ENCODE measurements at regions not wholly inside any gene's neighbourhood (a gene's known extent, or its start where the extent isn't known, plus 50 kb on each side); places are given as distances from the start of the nearest gene placed in this dataset.

DNA sequence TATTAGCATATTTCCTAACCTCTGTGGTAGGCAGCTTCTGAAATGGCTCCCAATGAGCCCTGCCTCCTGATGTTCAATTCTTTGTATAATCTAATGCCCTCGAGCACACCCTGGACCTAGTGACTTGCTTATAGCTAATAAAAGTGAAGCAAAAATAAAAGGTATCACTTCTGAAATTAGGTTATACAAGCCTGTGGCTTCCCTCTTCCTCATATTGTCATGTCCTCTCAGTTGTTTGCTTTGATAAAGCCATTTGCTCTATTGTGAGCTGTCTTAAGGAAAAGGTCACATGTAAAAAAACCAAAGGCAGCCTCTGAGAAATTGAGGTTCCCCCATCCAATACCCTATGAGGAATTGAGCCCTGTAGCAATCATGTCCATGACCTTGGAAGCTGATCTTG is 442.1 kb upstream of the ADGRB3 start:
- Histone ChIP-seq H3K79me1 (ENCODE audit: low read depth, low read length) (no peaks in the 10 kb centered on the region), H2BK15ac (ENCODE audit: low read length) (no peak overlapping the region), H3K36me3 (ENCODE audit: control insufficient read depth in 2 of 4, insufficient read depth in 4 of 4, low read length in 3 of 4) (no peaks in the 10 kb centered on the region; a peak in 1 of 8 replicates), H4K8ac (ENCODE audit: extremely low read depth, insufficient read depth, low read length) (no peak overlapping the region), H3K56ac (replicated peaks; ENCODE audit: insufficient read length, low read depth, low read length) (no peak overlapping the region), H2AK5ac (ENCODE audit: low read depth, low read length) (no peak overlapping the region), H4K5ac (ENCODE audit: insufficient read length, low read depth, low read length) (no peak overlapping the region), H3K79me2 (ENCODE audit: control insufficient read depth in 1 of 2, insufficient read depth in 2 of 2, low read length in 2 of 2) (no peaks in the 10 kb centered on the region), H3K9me3 (ENCODE audit: insufficient read depth in 2 of 2, low read depth in 1 of 2, low read length in 1 of 2) (peaks cover 4 to 9% of the 10 kb centered on the region in 2 experiments; a peak in 2 of 4 replicates), H3K4me3 (ENCODE audit: extremely low read depth in 1 of 4, insufficient read depth in 2 of 4, low read depth in 3 of 4, low read length in 4 of 4) (no peak overlapping the region), H2AFZ (ENCODE audit: low read length) (no peak overlapping the region), H2BK12ac (ENCODE audit: low read depth, low read length) (no peak overlapping the region), H3K4me1 (replicated peaks in 1 of 4; ENCODE audit: control insufficient read depth in 3 of 4, insufficient read depth in 4 of 4, low read length in 3 of 4) (no peaks in the 10 kb centered on the region), H2BK20ac (ENCODE audit: low read length) (no peak overlapping the region), H3K14ac (ENCODE audit: insufficient read length) (no peak overlapping the region), H3K27ac (ENCODE audit: low read depth, low read length) (no peak overlapping the region), H3K4me2 (ENCODE audit: insufficient read depth in 1 of 2, low read depth in 2 of 2, low read length in 2 of 2) (no peak overlapping the region), H3K23me2 (ENCODE audit: low read depth, low read length) (no peaks in the 10 kb centered on the region), H3K27me3 (replicated peaks in 1 of 4; ENCODE audit: control insufficient read depth in 3 of 4, extremely low read depth in 1 of 4, insufficient read depth in 3 of 4, low read length in 3 of 4) (no peaks in the 10 kb centered on the region), H2BK5ac (ENCODE audit: low read depth, low read length) (no peak overlapping the region), H3K4ac (replicated peaks; ENCODE audit: insufficient read length, low read depth, low read length) (no peak overlapping the region), H2BK120ac (replicated peaks; ENCODE audit: low read depth, low read length) (no peak overlapping the region), H4K20me1 (replicated peaks in 1 of 2; ENCODE audit: control insufficient read depth in 1 of 2, insufficient read depth in 2 of 2, low read length in 2 of 2) (no peaks in the 10 kb centered on the region), H3K9ac (replicated peaks in 1 of 4; ENCODE audit: extremely low read depth in 1 of 4, low read depth in 3 of 4, low read length in 3 of 4) (no peak overlapping the region), H4K91ac (replicated peaks; ENCODE audit: insufficient read length, low read length) (no peak overlapping the region), H3K18ac (ENCODE audit: extremely low read depth, low read length) (no peak overlapping the region), H3K23ac (ENCODE audit: insufficient read length) (no peak overlapping the region)
- DNase-seq (ENCODE audit: low read depth in 1 of 2, low spot score in 2 of 2) (no peak), FAIRE-seq (no peak)
- WGBS, 2 experiments (ENCODE audit: extremely low coverage in 1 of 2, insufficient coverage in 1 of 2, insufficient read length in 1 of 2, insufficient replicate concordance in 2 of 2, low coverage in 1 of 2, low lambda C conversion rate in 2 of 2, missing lambda C conversion rate in 1 of 2): 92% methylated on average over 1 of the region's 1 CpG; no CpG with 5 or more reads in 1 of the 2 experiments
- ChIA-PET POLR2A (ENCODE audit: partially characterized antibody) (no interaction called here), CTCF (ENCODE audit: partially characterized antibody) (no interaction called here)
- TF ChIP-seq SP2 (IDR thresholded peaks at IDR 0.05; ENCODE audit: low read length) (no peak), CBX8 (IDR thresholded peaks at IDR 0.05; ENCODE audit: borderline replicate concordance, low read depth, low read length) (no peak), SIRT6 (IDR thresholded peaks at IDR 0.05; ENCODE audit: low read length) (no peak), TBP (IDR thresholded peaks at IDR 0.05; ENCODE audit: low read depth, low read length) (no peak), GTF2F1 (IDR thresholded peaks at IDR 0.05; ENCODE audit: borderline replicate concordance, low read depth, low read length) (no peak), MAFK (IDR thresholded peaks at IDR 0.05; ENCODE audit: low read depth, low read length) (no peak), CREB1 (IDR thresholded peaks at IDR 0.05) (no peak), GABPA (IDR thresholded peaks at IDR 0.05; ENCODE audit: borderline replicate concordance, insufficient read depth, low read length) (no peak), JUN (IDR thresholded peaks at IDR 0.05; ENCODE audit: low read depth, low read length) (no peak), BCL11A (IDR thresholded peaks at IDR 0.05; ENCODE audit: low read depth in 2 of 2, low read length in 2 of 2) (no peak), SAP30 (IDR thresholded peaks at IDR 0.05; ENCODE audit: insufficient read depth, insufficient replicate concordance, low read length) (no peak), SP4 (IDR thresholded peaks at IDR 0.05; ENCODE audit: low read length) (no peak), PHF8 (conservative IDR thresholded peaks at IDR 0.05; ENCODE audit: low read depth, low read length) (no peak), ZNF274 (IDR thresholded peaks at IDR 0.05; ENCODE audit: borderline replicate concordance, extremely low read depth, low read length) (no peak)
- TF ChIP-seq, protein P1, sequence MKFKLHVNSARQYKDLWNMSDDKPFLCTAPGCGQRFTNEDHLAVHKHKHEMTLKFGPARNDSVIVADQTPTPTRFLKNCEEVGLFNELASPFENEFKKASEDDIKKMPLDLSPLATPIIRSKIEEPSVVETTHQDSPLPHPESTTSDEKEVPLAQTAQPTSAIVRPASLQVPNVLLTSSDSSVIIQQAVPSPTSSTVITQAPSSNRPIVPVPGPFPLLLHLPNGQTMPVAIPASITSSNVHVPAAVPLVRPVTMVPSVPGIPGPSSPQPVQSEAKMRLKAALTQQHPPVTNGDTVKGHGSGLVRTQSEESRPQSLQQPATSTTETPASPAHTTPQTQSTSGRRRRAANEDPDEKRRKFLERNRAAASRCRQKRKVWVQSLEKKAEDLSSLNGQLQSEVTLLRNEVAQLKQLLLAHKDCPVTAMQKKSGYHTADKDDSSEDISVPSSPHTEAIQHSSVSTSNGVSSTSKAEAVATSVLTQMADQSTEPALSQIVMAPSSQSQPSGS (IDR thresholded peaks at IDR 0.05; ENCODE audit: low read length): no peak

Measured in H1 (cell line).